ENCODE measurements at regions not wholly inside any gene's neighbourhood (a gene's known extent, or its start where the extent isn't known, plus 50 kb on each side); places are given as distances from the start of the nearest gene placed in this dataset.
A peak's percentile ranks its signal among the peaks of the same experiment; 100 is the strongest.

GRCh38 chr15:70303981-70304380 lies 206.3 kb upstream of the TLE3 start:
- no peak for DNase-seq (ENCODE audit: low spot score)

GRCh38 chr15:70302360-70302759 lies 204.6 kb upstream of the TLE3 start:
- no peak for DNase-seq (ENCODE audit: low spot score)

GRCh38 chr15:70301396-70301795 lies 203.7 kb upstream of the TLE3 start:
- DNase-seq (ENCODE audit: low spot score) = no peak

- no peak for DNase-seq (ENCODE audit: low spot score)
Observed at GRCh38 chr15:70299931-70300869, 202.5 kb upstream of the TLE3 start.

GRCh38 chr15:70297465-70298058 lies 199.8 kb upstream of the TLE3 start:
- DNase-seq (ENCODE audit: low spot score) = no peak

- DNase-seq (ENCODE audit: low spot score) = no peak
Observed at GRCh38 chr15:70294731-70295305, 197.1 kb upstream of the TLE3 start.

GRCh38 chr15:70293591-70294470 lies 196.1 kb upstream of the TLE3 start:
- no peak for DNase-seq (ENCODE audit: low spot score)

- no peak for DNase-seq (ENCODE audit: low spot score)
Observed at GRCh38 chr15:70293138-70293537, 195.4 kb upstream of the TLE3 start.

GRCh38 chr15:70292076-70292760 lies 194.5 kb upstream of the TLE3 start:
- DNase-seq (ENCODE audit: low spot score) = no peak

- no peak for DNase-seq (ENCODE audit: low spot score)
Observed at GRCh38 chr15:70291305-70292075, 193.8 kb upstream of the TLE3 start.

- no peak for DNase-seq (ENCODE audit: low spot score)
Observed at GRCh38 chr15:70290708-70291107, 193.0 kb upstream of the TLE3 start.

- DNase-seq (ENCODE audit: low spot score) = peak; percentile 58
Observed at GRCh38 chr15:70289191-70289955, 191.7 kb upstream of the TLE3 start.

GRCh38 chr15:70286113-70286806 lies 188.5 kb upstream of the TLE3 start:
- DNase-seq (ENCODE audit: low spot score) = no peak

- no peak for DNase-seq (ENCODE audit: low spot score)
Observed at GRCh38 chr15:70284438-70285214, 186.9 kb upstream of the TLE3 start.

GRCh38 chr15:70283511-70283910 lies 185.8 kb upstream of the TLE3 start:
- DNase-seq (ENCODE audit: low spot score) = no peak

- no peak for DNase-seq (ENCODE audit: low spot score)
Observed at GRCh38 chr15:70281811-70282307, 184.1 kb upstream of the TLE3 start.

- DNase-seq (ENCODE audit: low spot score) = no peak
Observed at GRCh38 chr15:70281261-70281810, 183.6 kb upstream of the TLE3 start.

GRCh38 chr15:70280781-70281180 lies 183.1 kb upstream of the TLE3 start:
- no peak for DNase-seq (ENCODE audit: low spot score)
